ENCODE measurements at regions not wholly inside any gene's neighbourhood (a gene's known extent, or its start where the extent isn't known, plus 50 kb on each side); places are given as distances from the start of the nearest gene placed in this dataset.
A peak's percentile ranks its signal among the peaks of the same experiment; 100 is the strongest.

- H3K4me3 ChIP-seq (ENCODE audit: low read depth, low read length), result no peak overlapping the region
- no peak overlapping the region for H3K9ac ChIP-seq (ENCODE audit: low read length)
- no peaks in the 10 kb centered on the region for H3K27me3 ChIP-seq (ENCODE audit: control insufficient read depth, insufficient read depth, low read length)
- no peaks in the 10 kb centered on the region for H3K36me3 ChIP-seq (ENCODE audit: control insufficient read depth, insufficient read depth, low read length)
- H3K27ac ChIP-seq (ENCODE audit: low read depth, low read length), result no peak overlapping the region
- peaks cover 28% of the 10 kb centered on the region for H3K4me1 ChIP-seq (ENCODE audit: control insufficient read depth, insufficient read depth, low read length)
- H3K9me3 ChIP-seq (ENCODE audit: control insufficient read depth, insufficient read depth, low read depth, low read length), result no peaks in the 10 kb centered on the region
Measured at GRCh38 chr1:218494449-218494852, 149.3 kb downstream of the TGFB2 start.

GRCh38 chr1:218495931-218496330 lies 150.8 kb downstream of the TGFB2 start:
- H3K27ac ChIP-seq (ENCODE audit: low read depth, low read length), result no peak overlapping the region
- H3K36me3 ChIP-seq (ENCODE audit: control insufficient read depth, insufficient read depth, low read length), result no peaks in the 10 kb centered on the region
- no peak overlapping the region for H3K4me3 ChIP-seq (ENCODE audit: low read depth, low read length)
- no peaks in the 10 kb centered on the region for H3K9me3 ChIP-seq (ENCODE audit: control insufficient read depth, insufficient read depth, low read depth, low read length)
- no peak overlapping the region for H3K9ac ChIP-seq (ENCODE audit: low read length)
- no peaks in the 10 kb centered on the region for H3K27me3 ChIP-seq (ENCODE audit: control insufficient read depth, insufficient read depth, low read length)
- H3K4me1 ChIP-seq (ENCODE audit: control insufficient read depth, insufficient read depth, low read length), result peaks cover 24% of the 10 kb centered on the region

- H3K9ac ChIP-seq (ENCODE audit: low read length), result no peak overlapping the region
- no peak overlapping the region for H3K27ac ChIP-seq (ENCODE audit: low read depth, low read length)
Measured at GRCh38 chr1:218496561-218496960, 151.4 kb downstream of the TGFB2 start.

GRCh38 chr1:218498056-218498938 lies 153.2 kb downstream of the TGFB2 start:
- H3K4me3 ChIP-seq (ENCODE audit: low read depth, low read length), result no peak overlapping the region
- no peak overlapping the region for H3K27ac ChIP-seq (ENCODE audit: low read depth, low read length)
- H3K9ac ChIP-seq (ENCODE audit: low read length), result peak overlapping the region; percentile 15
- H3K9me3 ChIP-seq (ENCODE audit: control insufficient read depth, insufficient read depth, low read depth, low read length), result no peaks in the 10 kb centered on the region
- H3K27me3 ChIP-seq (ENCODE audit: control insufficient read depth, insufficient read depth, low read length), result no peaks in the 10 kb centered on the region
- H3K36me3 ChIP-seq (ENCODE audit: control insufficient read depth, insufficient read depth, low read length), result no peaks in the 10 kb centered on the region
- H3K4me1 ChIP-seq (ENCODE audit: control insufficient read depth, insufficient read depth, low read length), result peaks cover 24% of the 10 kb centered on the region

More at GRCh38 chr1:218496561-218496960, 151.4 kb downstream of the TGFB2 start:
- H3K9me3 ChIP-seq (ENCODE audit: control insufficient read depth, insufficient read depth, low read depth, low read length), result no peaks in the 10 kb centered on the region
- H3K4me1 ChIP-seq (ENCODE audit: control insufficient read depth, insufficient read depth, low read length), result peaks cover 24% of the 10 kb centered on the region
- no peak overlapping the region for H3K4me3 ChIP-seq (ENCODE audit: low read depth, low read length)
- no peaks in the 10 kb centered on the region for H3K27me3 ChIP-seq (ENCODE audit: control insufficient read depth, insufficient read depth, low read length)
- H3K36me3 ChIP-seq (ENCODE audit: control insufficient read depth, insufficient read depth, low read length), result no peaks in the 10 kb centered on the region

- Histone ChIP-seq H3K27me3 (ENCODE audit: control insufficient read depth, insufficient read depth, low read length) (no peaks in the 10 kb centered on the region), H3K9ac (ENCODE audit: low read length) (no peak overlapping the region), H3K4me3 (ENCODE audit: low read depth, low read length) (no peak overlapping the region)
Measured at GRCh38 chr1:218499011-218499691, 154.0 kb downstream of the TGFB2 start.

GRCh38 chr1:218499911-218500310 lies 154.8 kb downstream of the TGFB2 start:
- Histone ChIP-seq H3K9me3 (ENCODE audit: control insufficient read depth, insufficient read depth, low read depth, low read length) (no peaks in the 10 kb centered on the region), H3K4me1 (ENCODE audit: control insufficient read depth, insufficient read depth, low read length) (peaks cover 10% of the 10 kb centered on the region), H3K36me3 (ENCODE audit: control insufficient read depth, insufficient read depth, low read length) (no peaks in the 10 kb centered on the region), H3K9ac (ENCODE audit: low read length) (no peak overlapping the region), H3K27me3 (ENCODE audit: control insufficient read depth, insufficient read depth, low read length) (no peaks in the 10 kb centered on the region), H3K27ac (ENCODE audit: low read depth, low read length) (no peak overlapping the region), H3K4me3 (ENCODE audit: low read depth, low read length) (no peak overlapping the region)

More at GRCh38 chr1:218499011-218499691, 154.0 kb downstream of the TGFB2 start:
- Histone ChIP-seq H3K4me1 (ENCODE audit: control insufficient read depth, insufficient read depth, low read length) (peaks cover 17% of the 10 kb centered on the region), H3K36me3 (ENCODE audit: control insufficient read depth, insufficient read depth, low read length) (no peaks in the 10 kb centered on the region), H3K27ac (ENCODE audit: low read depth, low read length) (no peak overlapping the region), H3K9me3 (ENCODE audit: control insufficient read depth, insufficient read depth, low read depth, low read length) (no peaks in the 10 kb centered on the region)

GRCh38 chr1:218501161-218501560 lies 156.0 kb downstream of the TGFB2 start:
- Histone ChIP-seq H3K9ac (ENCODE audit: low read length) (no peak overlapping the region), H3K27ac (ENCODE audit: low read depth, low read length) (no peak overlapping the region), H3K4me3 (ENCODE audit: low read depth, low read length) (no peak overlapping the region), H3K36me3 (ENCODE audit: control insufficient read depth, insufficient read depth, low read length) (no peaks in the 10 kb centered on the region), H3K4me1 (ENCODE audit: control insufficient read depth, insufficient read depth, low read length) (no peaks in the 10 kb centered on the region), H3K27me3 (ENCODE audit: control insufficient read depth, insufficient read depth, low read length) (no peaks in the 10 kb centered on the region), H3K9me3 (ENCODE audit: control insufficient read depth, insufficient read depth, low read depth, low read length) (peaks cover 2% of the 10 kb centered on the region)

- no peak overlapping the region for H3K27ac ChIP-seq (ENCODE audit: low read depth, low read length)
- H3K27me3 ChIP-seq (ENCODE audit: control insufficient read depth, insufficient read depth, low read length), result no peaks in the 10 kb centered on the region
- no peak overlapping the region for H3K4me3 ChIP-seq (ENCODE audit: low read depth, low read length)
- peaks cover 14% of the 10 kb centered on the region for H3K9me3 ChIP-seq (ENCODE audit: control insufficient read depth, insufficient read depth, low read depth, low read length)
- no peaks in the 10 kb centered on the region for H3K4me1 ChIP-seq (ENCODE audit: control insufficient read depth, insufficient read depth, low read length)
- no peaks in the 10 kb centered on the region for H3K36me3 ChIP-seq (ENCODE audit: control insufficient read depth, insufficient read depth, low read length)
- no peak overlapping the region for H3K9ac ChIP-seq (ENCODE audit: low read length)
Measured at GRCh38 chr1:218502383-218502782, 157.2 kb downstream of the TGFB2 start.

GRCh38 chr1:218503102-218503501 lies 158.0 kb downstream of the TGFB2 start:
- Histone ChIP-seq H3K9ac (ENCODE audit: low read length) (no peak overlapping the region), H3K9me3 (ENCODE audit: control insufficient read depth, insufficient read depth, low read depth, low read length) (peaks cover 21% of the 10 kb centered on the region), H3K27ac (ENCODE audit: low read depth, low read length) (no peak overlapping the region), H3K36me3 (ENCODE audit: control insufficient read depth, insufficient read depth, low read length) (no peaks in the 10 kb centered on the region), H3K4me1 (ENCODE audit: control insufficient read depth, insufficient read depth, low read length) (no peaks in the 10 kb centered on the region), H3K27me3 (ENCODE audit: control insufficient read depth, insufficient read depth, low read length) (no peaks in the 10 kb centered on the region), H3K4me3 (ENCODE audit: low read depth, low read length) (no peak overlapping the region)

GRCh38 chr1:218507355-218508002 lies 162.3 kb downstream of the TGFB2 start:
- H3K27me3 ChIP-seq (ENCODE audit: control insufficient read depth, insufficient read depth, low read length), result no peaks in the 10 kb centered on the region
- H3K4me1 ChIP-seq (ENCODE audit: control insufficient read depth, insufficient read depth, low read length), result no peaks in the 10 kb centered on the region
- H3K9ac ChIP-seq (ENCODE audit: low read length), result no peak overlapping the region
- peaks cover 38% of the 10 kb centered on the region for H3K9me3 ChIP-seq (ENCODE audit: control insufficient read depth, insufficient read depth, low read depth, low read length)
- no peak overlapping the region for H3K27ac ChIP-seq (ENCODE audit: low read depth, low read length)
- no peaks in the 10 kb centered on the region for H3K36me3 ChIP-seq (ENCODE audit: control insufficient read depth, insufficient read depth, low read length)
- no peak overlapping the region for H3K4me3 ChIP-seq (ENCODE audit: low read depth, low read length)
